ENCODE measurements at regions not wholly inside any gene's neighbourhood (a gene's known extent, or its start where the extent isn't known, plus 50 kb on each side); places are given as distances from the start of the nearest gene placed in this dataset.

- no peak for TF ChIP-seq CTCF (IDR thresholded peaks at IDR 0.05; ENCODE audit: insufficient read depth, low read length, poor library complexity, severe bottlenecking)
- no peak for TF ChIP-seq EZH2phosphoT487 (conservative IDR thresholded peaks at IDR 0.05; ENCODE audit: low read length)
Observed at GRCh38 chr14:26703686-26704366, 106.0 kb upstream of the NOVA1 start.

Data from SU-DHL-6 (cell line).